Esophagus mucosa (tissue), 1 donor: ENCODE measurements at regions not wholly inside any gene's neighbourhood (a gene's known extent, or its start where the extent isn't known, plus 50 kb on each side); places are given as distances from the start of the nearest gene placed in this dataset.

ENCODE experiments used
- ATAC-seq: fragments of 200-7000 bp; cut with Tn5 transposase; one replicate; pipeline ENCODE4 v1.9.1; 2020
- donor health status: DM: yes; HTN: yes; CAD: no.

DNA sequence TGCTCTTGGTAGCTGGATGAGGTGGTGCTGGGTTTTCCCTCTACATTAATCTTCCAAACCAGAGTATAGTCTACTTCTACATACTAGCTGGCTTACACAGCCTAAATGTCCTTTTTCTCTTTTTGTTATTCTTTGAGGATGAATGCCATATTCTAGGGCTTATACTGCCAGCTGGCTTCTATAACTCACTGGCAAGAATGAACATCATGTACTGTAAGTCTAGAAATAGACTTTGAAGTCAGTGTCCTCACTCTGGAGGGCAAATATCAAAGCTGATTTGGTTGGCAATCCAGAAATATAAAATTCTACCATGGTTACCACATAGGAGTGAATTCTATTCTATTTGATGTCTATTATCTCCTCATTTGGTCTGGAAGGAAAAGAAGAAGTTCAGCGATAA is 251.7 kb upstream of the TYRP1 start:
- ATAC-seq = no peak

DNA sequence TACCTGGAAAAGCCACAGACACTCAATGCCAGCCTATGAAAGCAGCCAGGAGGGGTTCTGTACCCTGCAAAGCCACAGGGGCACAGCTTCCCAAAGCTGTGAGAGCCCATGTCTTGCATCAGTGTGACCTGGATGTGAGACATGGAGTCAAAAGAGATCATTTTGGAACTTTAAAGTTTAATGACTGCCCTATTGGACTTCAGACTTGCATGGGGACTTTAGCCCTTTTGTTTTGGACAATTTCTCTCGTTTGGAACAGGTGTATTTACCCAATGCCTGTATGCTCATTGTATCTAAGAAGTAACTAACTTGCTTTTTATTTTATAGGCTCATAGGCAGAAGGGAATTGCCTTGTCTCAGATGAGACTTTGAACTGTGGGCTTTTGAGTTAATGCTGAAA is 244.9 kb upstream of the TYRP1 start:
- ATAC-seq = no peak

DNA sequence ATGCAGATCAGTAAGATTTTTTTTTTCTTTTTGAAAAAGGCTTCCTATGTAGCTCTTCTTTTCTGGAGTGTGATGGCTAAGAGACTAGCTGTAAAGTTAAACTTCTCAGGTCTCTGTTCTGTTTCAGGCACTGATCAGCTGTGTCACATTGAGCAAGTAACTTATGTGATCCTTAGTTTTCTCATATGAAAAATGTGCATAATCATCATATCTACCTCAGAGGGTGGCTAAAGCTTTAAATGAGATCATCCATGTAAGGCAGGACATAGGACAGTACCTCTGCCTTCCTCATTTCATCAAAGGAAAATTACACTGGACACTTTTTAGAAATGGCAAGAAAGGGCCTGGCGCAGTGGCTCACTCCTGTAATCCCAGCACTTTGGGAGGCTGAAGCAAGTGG is 235.9 kb upstream of the TYRP1 start:
- no peak for ATAC-seq

DNA sequence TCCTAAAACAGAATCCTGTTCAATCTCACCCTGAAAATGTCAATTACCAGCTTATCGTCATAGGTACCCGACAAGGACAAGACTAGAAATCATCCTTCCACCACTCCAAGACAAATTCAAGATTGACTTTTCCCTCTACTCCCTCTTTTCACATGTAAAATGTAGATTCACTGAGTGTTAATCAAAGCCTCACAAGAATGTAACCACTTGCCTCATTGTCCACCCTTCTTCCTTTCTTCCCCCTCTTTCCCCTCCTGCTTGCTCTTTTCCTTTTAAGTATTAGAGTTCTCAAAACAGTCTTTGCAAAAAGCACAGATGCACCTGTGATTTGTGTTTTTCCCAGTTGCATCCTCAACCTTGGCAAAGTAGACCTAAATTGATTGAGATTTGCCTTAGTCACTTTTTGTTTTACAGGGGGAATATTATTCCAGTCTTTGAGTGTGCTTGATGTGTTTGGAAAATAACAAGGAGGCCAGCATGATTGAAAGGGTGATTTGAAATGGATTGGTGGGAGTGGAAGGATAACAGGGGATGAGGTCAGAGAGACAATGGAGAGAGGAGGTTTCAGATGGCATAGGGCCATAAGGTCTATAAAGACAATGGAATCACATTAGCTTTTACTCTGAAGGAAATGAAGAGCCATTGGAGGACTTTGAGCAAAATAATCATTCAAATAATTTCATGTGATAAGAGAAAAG is 231.3 kb upstream of the TYRP1 start:
- ATAC-seq = no peak

DNA sequence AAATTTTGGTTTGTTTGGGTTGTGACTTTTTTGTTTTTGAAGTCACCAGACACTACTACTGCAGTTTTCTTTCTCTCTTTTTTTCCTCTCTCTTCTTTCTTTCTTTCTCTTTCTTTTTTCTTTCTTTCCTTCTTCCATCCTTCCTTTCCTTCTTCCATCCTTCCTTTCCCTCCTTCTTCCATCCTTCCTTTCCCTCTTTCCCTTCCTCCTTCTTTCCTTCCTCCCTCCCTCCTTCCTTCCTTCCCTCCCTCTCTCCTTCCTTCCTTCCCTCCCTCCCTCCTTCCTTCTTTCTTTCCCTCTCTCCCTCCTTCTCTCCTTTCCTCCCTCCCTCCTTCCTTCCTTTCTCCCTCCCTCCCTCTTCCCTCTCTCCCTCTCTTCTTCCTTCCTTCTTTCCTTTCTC is 230.3 kb upstream of the TYRP1 start:
- no peak for ATAC-seq

DNA sequence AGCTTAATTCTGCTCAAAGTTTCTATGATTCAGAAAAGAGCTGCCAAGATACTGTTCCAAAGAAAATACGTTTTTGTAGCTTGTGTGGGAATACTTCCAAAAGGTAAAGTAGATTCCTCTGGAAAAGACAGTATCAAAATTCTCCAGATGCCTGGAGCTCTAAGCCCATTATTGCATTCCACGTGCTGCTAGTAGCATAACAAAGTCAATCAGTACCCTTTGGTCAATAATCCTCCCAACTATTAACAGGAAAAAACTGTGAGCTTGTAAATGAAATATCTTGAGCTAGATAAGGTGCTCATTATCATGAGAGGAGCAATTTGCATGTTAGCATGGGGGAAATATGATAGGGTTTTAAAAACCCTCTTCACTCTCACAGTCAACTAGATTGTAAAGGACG is 229.5 kb upstream of the TYRP1 start:
- no peak for ATAC-seq

DNA sequence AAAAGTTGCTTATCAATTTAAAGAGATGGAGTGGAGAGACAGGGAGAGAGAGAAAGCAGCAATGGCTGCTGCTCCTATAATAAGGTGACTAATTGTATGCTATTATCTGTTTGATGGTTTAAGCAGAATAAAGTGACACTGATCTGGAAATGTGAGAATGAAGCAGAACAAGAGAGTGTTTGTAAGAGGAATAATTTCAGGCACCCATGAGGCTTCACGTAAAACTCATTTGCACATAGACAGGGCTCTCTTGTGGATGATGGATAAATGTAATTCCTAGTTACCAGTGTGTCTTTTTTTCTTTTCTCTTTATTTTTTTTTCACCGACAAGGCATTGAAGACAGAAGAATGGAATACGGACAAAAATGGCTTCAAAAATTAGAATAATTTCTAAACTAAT is 228.8 kb upstream of the TYRP1 start:
- no peak for ATAC-seq

DNA sequence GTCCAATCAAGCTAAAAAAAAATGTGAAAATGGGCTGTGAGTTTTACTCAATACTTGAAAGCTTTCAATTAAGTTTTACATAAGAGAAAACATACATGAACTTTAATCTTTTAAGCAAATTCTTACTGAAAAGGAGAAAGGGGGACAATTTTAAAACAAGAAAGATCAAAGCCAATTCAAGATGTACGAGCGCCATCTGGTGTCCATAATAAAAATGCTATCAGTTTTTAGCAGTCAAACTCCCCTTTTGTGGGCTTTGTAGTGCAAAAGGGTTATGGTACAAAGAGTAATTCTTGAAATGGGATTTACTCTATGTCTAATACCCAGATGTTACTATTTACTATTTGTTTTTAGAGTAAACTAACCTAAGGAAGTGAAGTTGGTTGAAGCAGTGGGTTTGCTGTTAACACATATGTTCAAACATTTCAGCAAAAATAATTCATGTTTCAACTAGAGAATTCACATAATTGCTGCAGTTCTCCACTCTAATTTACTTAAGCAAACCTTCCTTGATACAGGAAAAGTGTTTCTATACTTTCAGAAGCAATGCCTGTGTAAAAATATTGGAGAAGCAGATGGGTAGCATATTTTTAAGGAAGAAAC is 228.2 kb upstream of the TYRP1 start:
- ATAC-seq = no peak

DNA sequence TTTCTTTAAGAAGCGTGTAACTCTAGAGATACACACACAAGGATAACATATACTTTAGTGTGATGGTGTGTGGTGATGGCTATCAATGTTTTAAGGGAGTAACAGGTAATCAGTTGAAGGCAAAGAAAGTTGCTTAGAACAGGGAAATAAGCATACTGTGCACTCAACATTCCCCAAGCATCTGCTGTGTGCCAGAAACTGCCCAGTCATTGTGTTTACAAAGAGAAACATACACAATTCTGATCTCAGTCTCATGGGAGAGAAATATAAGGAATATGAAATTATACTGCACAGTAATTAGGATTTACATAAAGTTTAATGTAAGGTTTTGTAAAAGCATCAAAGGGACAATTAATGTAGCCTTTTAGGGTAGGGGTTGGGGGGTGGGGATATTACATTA is 224.1 kb upstream of the TYRP1 start:
- no peak for ATAC-seq

DNA sequence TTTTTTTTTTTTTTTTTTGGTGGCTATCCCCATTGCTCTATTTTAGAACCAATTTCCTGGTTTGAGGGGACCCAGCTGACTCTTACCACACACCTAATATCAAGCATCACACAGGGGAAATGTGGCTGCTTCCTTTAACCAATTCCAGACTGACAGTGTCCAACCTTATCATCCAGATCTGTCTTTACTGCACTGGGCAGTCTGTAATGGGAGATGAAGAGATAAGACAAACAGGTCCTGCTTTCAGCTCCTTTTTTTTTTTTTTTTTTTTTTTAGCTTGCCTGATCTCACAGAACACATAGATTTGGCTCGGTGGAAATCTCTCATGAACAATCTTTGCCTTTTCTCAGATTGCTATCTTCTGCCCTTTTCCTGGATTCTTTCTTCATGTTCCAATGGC is 198.8 kb upstream of the TYRP1 start:
- no peak for ATAC-seq

DNA sequence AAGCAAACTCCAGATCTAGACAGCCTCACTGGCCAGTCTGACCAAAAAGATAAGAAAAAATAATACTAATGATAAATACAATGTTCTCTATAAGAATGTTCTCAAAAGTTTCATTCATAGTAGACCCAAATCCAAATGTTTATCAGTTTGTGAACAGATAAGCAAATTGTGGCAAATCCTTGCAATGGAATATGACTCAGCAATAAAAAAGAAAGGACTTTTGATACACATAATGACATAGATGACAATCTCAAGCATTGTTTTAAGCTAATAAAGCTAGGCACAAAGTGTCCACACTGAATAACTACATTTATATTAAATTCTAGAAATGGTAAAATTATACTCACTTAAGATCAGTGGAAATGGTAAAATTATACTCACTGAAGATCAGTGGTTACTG is 195.4 kb upstream of the TYRP1 start:
- ATAC-seq = no peak

DNA sequence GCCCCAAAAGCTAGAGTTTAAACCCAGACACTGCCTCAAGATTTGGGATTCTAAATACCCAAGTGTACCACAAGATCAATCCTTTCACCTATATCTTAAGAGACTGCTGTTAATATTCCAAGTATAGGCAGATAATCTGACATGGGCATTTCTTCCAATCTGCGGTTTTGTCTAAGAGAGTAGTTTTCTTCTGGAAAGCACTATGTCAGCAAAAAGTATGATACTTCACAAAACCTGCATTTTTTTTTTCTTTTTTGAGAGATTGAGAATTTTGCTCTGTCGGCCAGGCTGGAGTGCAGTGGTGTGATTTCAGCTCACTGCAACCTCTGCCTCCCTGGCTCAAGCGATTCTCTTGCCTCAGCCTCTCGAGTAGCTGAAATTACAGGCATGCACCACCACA is 190.7 kb upstream of the TYRP1 start:
- ATAC-seq = no peak

DNA sequence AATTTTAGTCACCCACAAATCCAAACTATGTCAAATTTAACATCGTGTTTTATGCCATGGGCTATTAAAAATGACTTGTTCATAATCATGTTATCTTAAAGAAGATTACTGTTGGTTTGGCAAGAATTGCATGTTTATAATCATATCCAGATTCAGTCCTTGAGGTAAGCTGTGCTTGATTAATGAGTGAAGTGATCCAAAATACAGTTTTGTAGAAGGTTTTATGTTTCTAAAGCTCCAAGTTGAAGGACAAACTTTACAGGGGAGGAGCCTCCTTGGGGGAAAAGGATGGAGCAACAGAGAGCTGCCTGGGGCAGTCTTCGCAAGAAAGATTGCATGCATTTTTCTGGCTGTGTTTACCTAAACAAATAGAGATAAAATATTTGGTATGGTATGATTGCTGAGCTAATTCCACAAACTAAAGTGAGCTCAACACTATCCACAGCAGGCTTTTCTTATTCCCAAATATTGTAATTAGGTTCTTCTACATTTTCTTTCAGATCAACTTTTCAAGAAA is 189.5 kb upstream of the TYRP1 start:
- no peak for ATAC-seq

DNA sequence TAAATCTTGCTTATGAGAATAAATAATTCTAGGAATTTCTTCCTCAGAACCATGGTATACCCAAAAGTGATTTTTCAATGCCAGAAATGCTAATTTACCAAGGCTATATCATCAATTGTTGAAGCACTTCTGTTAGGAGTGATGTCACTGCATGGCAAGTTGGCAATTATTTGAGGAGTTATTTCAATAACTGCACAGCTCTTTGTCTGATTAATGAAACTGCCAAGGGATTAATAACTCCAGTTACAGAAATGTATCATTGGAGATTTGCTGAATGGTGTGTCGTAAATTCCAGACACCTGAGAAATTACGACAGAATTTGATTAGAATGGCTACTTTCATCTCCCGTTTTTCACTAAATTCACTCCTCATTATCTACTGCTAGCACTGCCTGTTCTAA is 182.6 kb upstream of the TYRP1 start:
- no peak for ATAC-seq

DNA sequence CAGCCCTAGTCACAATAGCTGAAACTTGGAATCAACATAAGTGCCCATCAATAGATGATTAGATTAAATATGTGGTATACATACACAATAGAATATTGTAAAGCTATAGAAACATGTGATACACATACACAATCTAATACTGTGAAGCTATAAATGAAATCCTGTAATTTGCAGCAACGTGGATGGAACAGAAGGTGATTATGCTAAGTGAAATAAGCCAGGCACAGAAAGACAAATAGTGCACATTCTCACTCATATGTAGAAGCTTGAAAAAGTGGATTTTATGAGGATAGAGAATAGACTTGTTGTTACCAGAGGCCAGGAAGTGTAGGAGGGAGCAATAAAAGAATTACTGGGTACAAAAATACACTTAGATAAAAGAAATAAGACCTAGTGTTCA is 181.5 kb upstream of the TYRP1 start:
- ATAC-seq = no peak

DNA sequence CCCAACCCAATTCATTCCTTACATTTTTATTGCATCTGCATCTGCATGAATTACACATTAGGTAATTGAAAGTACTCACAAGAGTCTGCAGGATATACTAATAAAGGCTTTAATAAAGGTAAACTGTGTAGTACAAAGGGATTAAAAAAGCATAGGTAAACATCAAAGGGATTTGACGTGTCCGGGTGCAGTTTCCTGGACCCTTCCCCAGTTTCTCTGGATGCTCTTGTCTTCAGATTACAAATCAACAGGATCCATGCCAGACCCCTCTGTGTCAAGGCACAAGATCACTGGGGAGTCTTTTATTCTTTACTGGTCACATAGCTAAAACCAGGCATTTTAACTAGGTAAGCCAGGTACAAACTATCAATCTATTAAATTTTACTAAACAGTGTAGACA is 177.2 kb upstream of the TYRP1 start:
- ATAC-seq = no peak

DNA sequence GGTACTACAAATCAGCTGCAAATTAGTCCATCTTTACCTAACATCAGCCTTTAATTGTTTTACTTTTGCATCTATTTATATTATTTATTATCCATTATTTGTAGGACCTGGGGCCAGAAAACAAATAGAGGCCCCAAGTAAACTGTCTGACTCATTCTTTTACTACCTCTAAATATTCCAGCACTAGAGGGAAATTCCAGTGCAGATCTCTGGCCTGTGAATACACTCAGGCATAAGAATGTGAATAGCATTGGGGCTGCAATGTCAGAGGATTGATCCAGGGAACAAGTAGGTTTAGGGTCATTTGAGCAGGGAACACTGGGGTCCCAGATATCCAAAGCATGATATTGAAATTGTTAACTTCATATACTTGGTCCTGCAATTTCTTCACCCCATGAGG is 176.6 kb upstream of the TYRP1 start:
- no peak for ATAC-seq

DNA sequence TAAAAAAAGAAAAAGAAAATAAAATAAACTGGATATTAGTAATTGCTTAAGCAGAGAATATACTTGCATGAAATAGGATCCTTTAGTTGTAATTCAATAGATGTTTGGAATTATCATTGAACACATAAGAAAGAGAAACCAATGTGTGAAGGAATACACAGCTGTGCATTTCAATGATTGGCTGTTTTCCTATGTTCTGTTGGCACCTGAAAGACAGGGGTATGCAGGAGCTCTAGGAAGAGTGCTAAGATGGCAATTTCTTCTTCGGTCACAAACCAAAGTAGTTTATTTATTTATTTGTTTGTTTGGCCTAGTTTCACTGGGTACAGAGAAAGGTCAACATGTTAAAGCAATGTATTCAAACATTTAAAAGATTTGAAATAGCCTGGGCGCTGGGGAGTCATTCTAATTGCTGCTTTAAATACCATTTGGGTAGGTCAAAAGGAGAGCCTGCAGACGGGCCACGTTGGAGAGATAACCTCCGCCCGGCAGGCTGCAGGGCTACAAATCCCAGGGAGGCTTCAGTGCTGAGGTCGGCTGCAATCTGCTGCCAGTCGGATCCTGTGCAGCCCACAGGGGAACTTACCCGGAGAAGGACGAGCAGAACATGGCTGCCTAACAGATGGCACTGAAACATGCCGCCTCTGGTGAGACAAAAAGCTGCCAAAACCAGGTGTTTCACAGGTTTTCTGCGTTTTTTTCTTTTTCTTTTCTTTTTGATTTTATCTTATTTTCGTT is 154.2 kb upstream of the TYRP1 start:
- no peak for ATAC-seq

DNA sequence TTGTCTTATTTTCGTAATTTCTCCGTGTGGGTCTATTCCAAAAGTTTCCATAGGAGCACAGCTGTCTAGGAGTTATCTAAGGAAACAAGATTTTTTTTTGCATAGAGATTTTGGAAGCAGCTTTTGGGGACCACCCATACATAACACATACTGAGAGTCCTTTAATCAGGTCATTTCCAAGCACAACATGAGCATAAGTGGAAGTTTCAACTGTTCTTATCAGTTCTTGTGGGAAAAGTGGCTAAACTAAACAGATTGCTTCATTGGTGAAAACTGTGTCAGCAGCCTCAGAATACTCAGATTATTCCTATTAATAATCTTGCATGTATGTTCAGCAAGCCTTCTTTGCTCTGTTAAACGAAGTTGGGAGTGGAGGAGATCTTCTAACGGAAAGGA is 153.6 kb upstream of the TYRP1 start:
- ATAC-seq = no peak

DNA sequence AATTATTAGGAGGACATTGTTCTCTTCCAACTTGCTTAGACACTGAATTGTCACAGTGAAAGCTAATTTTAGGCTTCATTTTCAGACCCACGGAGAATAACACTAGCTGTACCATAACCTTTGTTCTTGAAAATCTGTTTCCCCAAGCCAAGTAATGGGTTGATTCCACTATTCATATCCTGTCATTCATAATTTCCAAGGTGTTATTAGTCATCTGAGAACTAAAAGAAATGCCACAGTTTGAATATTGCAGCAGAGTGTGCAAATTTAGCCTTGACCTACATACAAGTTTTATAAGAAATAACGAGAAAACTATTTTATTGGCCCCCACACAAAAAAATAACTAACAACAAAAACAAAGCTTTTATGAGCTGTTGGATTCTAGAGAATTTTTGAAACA is 148.5 kb upstream of the TYRP1 start:
- ATAC-seq = no peak

DNA sequence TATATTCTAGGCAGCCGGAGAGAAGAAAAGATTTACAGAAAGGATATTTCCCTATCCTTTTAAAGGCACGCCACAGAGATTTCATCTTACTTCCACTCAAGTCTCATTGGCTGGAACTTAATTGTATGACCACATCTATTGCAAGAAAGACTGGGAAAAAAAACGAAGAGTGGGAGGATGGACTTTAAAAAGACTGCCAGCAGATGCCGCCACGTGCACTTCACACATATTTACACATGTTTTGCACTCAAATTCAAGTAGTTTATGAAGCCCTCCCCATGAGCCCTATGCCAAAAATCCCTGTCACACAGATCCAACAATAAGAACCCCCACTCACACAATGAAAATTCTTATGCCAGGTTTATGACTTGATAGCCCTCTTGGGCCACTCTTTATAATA is 138.5 kb upstream of the TYRP1 start:
- ATAC-seq = no peak

DNA sequence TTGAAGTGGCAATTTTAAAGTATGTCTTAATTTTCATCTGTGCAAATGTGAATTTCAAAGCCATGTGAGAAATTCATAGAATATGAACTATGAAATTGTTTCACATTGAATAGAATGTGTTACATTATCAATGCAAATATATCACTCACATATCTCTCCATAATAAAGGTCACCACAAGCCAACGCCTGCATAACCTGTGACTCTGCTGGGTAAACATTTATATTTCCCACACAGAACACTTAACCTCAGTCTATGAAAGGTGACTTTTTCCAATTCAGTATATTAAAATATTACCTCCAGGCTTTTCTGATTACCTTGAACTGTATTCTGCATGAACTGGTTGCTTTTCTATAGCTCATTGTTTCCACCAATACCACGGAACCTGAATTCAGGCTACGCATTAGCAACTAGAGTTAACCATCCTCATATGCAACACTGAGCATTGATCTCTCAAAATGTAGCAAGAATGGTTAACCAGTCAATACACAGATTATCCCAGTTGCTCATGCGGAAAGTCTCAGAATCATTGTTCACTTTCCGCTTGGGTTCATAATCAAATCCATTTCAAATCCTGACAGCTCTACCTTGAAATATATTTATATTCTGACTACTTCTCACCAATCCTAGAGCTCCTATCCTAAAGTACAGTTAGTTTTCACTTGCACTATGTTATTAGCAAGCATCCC is 126.6 kb upstream of the TYRP1 start:
- no peak for ATAC-seq
